ENCODE measurements at regions not wholly inside any gene's neighbourhood (a gene's known extent, or its start where the extent isn't known, plus 50 kb on each side); places are given as distances from the start of the nearest gene placed in this dataset.

- H3K9ac ChIP-seq (ENCODE audit: low read depth in 1 of 2, low read length in 2 of 2) = no peak overlapping the region
- H3K4me3 ChIP-seq (ENCODE audit: low read depth in 1 of 3, low read length in 3 of 3) = no peak overlapping the region
- TF ChIP-seq TAF1 (conservative IDR thresholded peaks at IDR 0.05) (no peak), JUND (IDR thresholded peaks at IDR 0.05) (no peak), CTCF (IDR thresholded peaks at IDR 0.05; ENCODE audit: low read depth, low read length, missing input control) (no peak), EGR1 (IDR thresholded peaks at IDR 0.05; ENCODE audit: low read depth in 2 of 2) (no peak), ZBTB33 (IDR thresholded peaks at IDR 0.05) (no peak)
- TF ChIP-seq, protein P1, sequence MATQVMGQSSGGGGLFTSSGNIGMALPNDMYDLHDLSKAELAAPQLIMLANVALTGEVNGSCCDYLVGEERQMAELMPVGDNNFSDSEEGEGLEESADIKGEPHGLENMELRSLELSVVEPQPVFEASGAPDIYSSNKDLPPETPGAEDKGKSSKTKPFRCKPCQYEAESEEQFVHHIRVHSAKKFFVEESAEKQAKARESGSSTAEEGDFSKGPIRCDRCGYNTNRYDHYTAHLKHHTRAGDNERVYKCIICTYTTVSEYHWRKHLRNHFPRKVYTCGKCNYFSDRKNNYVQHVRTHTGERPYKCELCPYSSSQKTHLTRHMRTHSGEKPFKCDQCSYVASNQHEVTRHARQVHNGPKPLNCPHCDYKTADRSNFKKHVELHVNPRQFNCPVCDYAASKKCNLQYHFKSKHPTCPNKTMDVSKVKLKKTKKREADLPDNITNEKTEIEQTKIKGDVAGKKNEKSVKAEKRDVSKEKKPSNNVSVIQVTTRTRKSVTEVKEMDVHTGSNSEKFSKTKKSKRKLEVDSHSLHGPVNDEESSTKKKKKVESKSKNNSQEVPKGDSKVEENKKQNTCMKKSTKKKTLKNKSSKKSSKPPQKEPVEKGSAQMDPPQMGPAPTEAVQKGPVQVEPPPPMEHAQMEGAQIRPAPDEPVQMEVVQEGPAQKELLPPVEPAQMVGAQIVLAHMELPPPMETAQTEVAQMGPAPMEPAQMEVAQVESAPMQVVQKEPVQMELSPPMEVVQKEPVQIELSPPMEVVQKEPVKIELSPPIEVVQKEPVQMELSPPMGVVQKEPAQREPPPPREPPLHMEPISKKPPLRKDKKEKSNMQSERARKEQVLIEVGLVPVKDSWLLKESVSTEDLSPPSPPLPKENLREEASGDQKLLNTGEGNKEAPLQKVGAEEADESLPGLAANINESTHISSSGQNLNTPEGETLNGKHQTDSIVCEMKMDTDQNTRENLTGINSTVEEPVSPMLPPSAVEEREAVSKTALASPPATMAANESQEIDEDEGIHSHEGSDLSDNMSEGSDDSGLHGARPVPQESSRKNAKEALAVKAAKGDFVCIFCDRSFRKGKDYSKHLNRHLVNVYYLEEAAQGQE (IDR thresholded peaks at IDR 0.05) = no peak
- TF ChIP-seq, protein P2, sequence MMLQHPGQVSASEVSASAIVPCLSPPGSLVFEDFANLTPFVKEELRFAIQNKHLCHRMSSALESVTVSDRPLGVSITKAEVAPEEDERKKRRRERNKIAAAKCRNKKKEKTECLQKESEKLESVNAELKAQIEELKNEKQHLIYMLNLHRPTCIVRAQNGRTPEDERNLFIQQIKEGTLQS (IDR thresholded peaks at IDR 0.05) = no peak
- no peaks in the 10 kb centered on the region for H3K27me3 ChIP-seq (ENCODE audit: control insufficient read depth in 4 of 4, insufficient read depth in 4 of 4, low read length in 3 of 4)
- H3K4me1 ChIP-seq (ENCODE audit: control insufficient read depth in 4 of 4, insufficient read depth in 4 of 4, low read length in 3 of 4) = no peaks in the 10 kb centered on the region
- no peak overlapping the region for H3K27ac ChIP-seq (ENCODE audit: low read depth in 1 of 2, low read length in 2 of 2)
- WGBS = 77% methylated on average over 2 of the region's 2 CpGs
- no peaks in the 10 kb centered on the region for H3K9me3 ChIP-seq (ENCODE audit: control insufficient read depth in 4 of 4, low read length in 3 of 4)
- no peaks in the 10 kb centered on the region for H3K36me3 ChIP-seq (ENCODE audit: control insufficient read depth in 4 of 4, insufficient read depth in 3 of 4, low read depth in 1 of 4, low read length in 3 of 4)
- no peak for DNase-seq (ENCODE audit: low spot score)
Measured at GRCh38 chr2:16271231-16271896, 331.0 kb downstream of the MYCN start.

GRCh38 chr2:16270441-16270840, 330.1 kb downstream of the MYCN start:
- Histone ChIP-seq H3K4me3 (ENCODE audit: low read depth in 1 of 3, low read length in 3 of 3) (no peak overlapping the region), H3K27ac (ENCODE audit: low read depth in 1 of 2, low read length in 2 of 2) (no peak overlapping the region), H3K9me3 (ENCODE audit: control insufficient read depth in 4 of 4, low read length in 3 of 4) (no peaks in the 10 kb centered on the region), H3K36me3 (ENCODE audit: control insufficient read depth in 4 of 4, insufficient read depth in 3 of 4, low read depth in 1 of 4, low read length in 3 of 4) (no peaks in the 10 kb centered on the region), H3K27me3 (ENCODE audit: control insufficient read depth in 4 of 4, insufficient read depth in 4 of 4, low read length in 3 of 4) (no peaks in the 10 kb centered on the region), H3K9ac (ENCODE audit: low read depth in 1 of 2, low read length in 2 of 2) (no peak overlapping the region), H3K4me1 (ENCODE audit: control insufficient read depth in 4 of 4, insufficient read depth in 4 of 4, low read length in 3 of 4) (no peaks in the 10 kb centered on the region)
- no peak for DNase-seq (ENCODE audit: low spot score)
- WGBS = 97% methylated on average over 4 of the region's 4 CpGs
- TF ChIP-seq HNF4A (conservative IDR thresholded peaks at IDR 0.05) (no peak), YY1 (IDR thresholded peaks at IDR 0.05) (no peak), ZBTB33 (IDR thresholded peaks at IDR 0.05) (no peak), HNF4G (IDR thresholded peaks at IDR 0.05) (no peak), GABPA (IDR thresholded peaks at IDR 0.05 in 1 of 2, conservative IDR thresholded peaks at IDR 0.05 in 1 of 2) (no peak), RAD21 (IDR thresholded peaks at IDR 0.05) (no peak), FOXA1 (IDR thresholded peaks at IDR 0.05) (no peak), FOXA2 (IDR thresholded peaks at IDR 0.05) (no peak), JUND (IDR thresholded peaks at IDR 0.05) (no peak), TAF1 (conservative IDR thresholded peaks at IDR 0.05) (no peak)
- TF ChIP-seq, protein P2 (IDR thresholded peaks at IDR 0.05) = no peak
- TF ChIP-seq, protein P1 (IDR thresholded peaks at IDR 0.05) = no peak
